GM12873 (cell line): ENCODE measurements at regions not wholly inside any gene's neighbourhood (a gene's known extent, or its start where the extent isn't known, plus 50 kb on each side); places are given as distances from the start of the nearest gene placed in this dataset.

Experiments used
- TF ChIP-seq, protein P1 (sequence below): IDR thresholded peaks from 2 replicates; pipeline ENCODE4 v1.5.1; 2012; ENCODE audit warnings: low read depth, mild to moderate bottlenecking, moderate library complexity, low read length, control low read depth; ENCODE audit not compliant: insufficient read depth; ENCODE audit errors: missing control alignments

DNA sequence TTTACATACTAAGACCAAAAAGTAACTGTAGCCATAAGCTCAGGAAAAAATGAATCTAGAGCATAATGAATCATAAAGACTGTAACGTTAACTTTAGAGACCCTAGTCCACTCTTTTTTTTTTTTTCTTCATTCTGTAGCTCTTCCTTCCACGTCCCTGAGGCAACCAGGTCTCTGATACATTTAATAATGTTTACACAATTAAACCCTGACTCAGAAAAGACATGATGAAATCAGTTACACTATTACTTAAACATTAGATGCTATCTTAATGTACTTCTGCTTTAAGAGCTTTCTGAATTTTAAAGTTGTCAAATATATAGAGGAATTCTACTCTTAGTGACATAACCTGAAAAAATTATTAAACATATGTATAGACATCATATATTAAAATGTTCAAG lies 1121.5 kb upstream of the DDX18 start:
- TF ChIP-seq, protein P1, sequence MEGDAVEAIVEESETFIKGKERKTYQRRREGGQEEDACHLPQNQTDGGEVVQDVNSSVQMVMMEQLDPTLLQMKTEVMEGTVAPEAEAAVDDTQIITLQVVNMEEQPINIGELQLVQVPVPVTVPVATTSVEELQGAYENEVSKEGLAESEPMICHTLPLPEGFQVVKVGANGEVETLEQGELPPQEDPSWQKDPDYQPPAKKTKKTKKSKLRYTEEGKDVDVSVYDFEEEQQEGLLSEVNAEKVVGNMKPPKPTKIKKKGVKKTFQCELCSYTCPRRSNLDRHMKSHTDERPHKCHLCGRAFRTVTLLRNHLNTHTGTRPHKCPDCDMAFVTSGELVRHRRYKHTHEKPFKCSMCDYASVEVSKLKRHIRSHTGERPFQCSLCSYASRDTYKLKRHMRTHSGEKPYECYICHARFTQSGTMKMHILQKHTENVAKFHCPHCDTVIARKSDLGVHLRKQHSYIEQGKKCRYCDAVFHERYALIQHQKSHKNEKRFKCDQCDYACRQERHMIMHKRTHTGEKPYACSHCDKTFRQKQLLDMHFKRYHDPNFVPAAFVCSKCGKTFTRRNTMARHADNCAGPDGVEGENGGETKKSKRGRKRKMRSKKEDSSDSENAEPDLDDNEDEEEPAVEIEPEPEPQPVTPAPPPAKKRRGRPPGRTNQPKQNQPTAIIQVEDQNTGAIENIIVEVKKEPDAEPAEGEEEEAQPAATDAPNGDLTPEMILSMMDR = no peak

DNA sequence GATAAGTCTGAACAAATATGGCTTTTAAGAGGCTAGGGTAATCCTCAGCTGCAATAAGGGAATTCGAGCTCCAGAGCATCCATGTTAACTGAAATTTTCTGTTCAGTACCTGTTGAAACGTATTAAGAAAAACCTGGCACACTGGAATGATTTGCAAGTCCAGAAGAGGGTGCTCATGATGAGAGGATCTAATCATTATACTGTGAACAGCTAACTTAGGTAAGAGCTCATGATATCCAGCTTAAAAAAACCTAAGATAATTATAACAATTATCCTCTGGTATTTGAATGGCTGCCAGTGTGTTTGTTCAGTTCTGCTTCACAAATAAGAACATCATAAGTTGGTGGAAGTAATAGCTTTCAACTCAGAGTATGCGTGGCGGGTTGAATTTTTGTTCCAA lies 1118.3 kb upstream of the DDX18 start:
- TF ChIP-seq, protein P1 = no peak

DNA sequence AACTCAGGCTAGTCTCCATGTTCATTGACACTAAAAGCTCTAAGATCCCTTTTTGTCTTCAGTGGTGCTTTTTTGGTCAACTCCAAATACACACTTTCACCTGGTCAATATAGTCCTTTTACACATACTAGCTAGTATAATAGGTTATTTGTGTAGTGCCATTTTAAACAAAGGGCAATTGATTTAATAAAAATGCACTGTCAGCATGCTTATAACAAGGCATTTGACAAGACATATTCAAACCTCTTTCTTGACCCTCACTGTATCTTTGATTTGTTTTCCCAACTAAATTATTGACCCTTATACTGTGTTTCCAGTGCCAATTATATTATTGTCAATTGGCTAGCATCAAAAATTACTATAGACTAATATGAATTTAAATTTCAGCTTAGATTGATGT lies 1117.6 kb upstream of the DDX18 start:
- TF ChIP-seq, protein P1 = no peak

DNA sequence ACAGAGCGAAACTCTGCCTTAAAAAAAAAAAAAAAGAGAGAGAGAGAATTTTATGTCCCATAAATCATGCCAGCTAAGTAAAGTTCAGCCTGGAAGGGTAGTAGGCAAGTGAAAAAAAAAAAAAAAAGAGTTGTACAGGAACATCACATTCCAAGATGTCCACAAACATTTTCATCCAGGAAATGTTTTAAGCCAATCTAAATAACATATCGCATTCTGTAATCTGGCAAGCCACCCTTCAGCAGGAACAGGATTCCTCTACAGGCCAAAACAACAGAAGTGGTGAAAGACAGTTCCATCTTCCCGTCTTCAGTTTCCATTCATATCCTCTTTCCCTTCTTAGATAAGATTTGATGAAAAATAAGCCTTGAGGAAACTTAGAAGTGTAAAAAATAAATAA lies 1108.1 kb upstream of the DDX18 start:
- TF ChIP-seq, protein P1 = no peak

DNA sequence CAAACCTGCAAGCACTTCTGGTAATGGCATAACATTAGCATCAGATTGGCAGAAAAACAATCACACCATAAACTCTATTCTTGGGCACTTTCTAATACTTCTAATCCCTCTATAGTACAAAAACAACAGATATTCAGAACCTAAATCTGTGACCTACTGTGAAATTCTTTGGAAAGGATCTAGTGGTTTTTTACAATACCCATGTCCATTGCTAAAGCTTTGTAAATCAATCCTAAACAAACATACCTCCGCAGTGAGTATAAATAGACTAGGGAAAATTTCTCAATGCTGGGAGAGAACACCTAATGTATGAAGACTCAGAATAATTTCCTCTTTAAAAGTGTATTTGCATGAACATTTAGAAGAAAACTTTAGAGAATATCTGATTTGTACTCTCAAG lies 1098.5 kb upstream of the DDX18 start:
- TF ChIP-seq, protein P1 = no peak

DNA sequence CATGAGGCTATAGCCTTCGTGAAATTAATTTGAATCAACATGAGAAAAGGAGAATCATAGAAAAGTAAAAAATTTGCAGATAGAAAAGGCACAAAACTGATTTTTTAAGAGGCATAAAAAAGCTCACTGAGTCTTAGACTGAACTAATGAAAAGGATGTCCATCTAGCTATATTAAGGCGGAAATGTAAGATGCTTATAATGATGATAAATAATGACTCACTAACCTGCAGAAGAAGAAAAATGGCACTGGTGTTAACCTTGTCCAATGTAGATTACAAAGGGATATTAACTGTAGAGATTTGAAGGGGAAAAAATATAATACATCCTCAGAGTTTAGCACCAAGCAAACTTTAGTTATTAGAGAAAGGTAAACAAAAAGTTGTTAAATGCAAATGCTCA lies 1098.0 kb upstream of the DDX18 start:
- TF ChIP-seq, protein P1 = no peak

DNA sequence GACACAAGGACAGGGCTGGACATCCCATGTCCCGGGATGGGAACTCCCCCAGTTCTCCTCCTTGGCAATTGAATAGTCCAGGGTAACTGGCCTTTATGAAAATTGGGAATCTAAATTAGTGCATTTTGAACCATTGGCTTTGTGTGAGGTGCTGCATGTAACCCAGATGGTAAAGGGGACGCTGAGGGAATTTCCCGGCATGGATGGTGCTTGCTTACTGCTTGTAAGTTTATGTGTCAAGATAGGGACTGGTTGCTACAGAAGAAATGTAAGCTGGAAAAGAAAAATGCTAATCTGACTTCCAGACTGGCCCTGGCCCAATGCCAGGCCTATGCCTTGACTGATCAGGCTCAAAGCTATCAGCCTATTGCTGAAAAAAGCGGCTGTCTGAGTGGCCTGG lies 1096.7 kb upstream of the DDX18 start:
- TF ChIP-seq, protein P1 = no peak
